Liver (tissue), 3 donors: ENCODE measurements at regions not wholly inside any gene's neighbourhood (a gene's known extent, or its start where the extent isn't known, plus 50 kb on each side); places are given as distances from the start of the nearest gene placed in this dataset.

Source experiments
- CTCF ChIP-seq: fragments of 150-350 bp; IDR thresholded peaks from 2 replicates; pipeline ENCODE4 v1.5.1; 2017; ENCODE audit warnings: improper control_type of control experiment, low read depth, low read length; ENCODE audit not compliant: missing input control
- EGR1 ChIP-seq, 2 donors: IDR thresholded peaks; 2 replicates each; pipeline ENCODE4 v1.6.1; 2016 to 2018; ENCODE audit warnings: antibody characterized with exemption in 2 of 2, low read depth in 2 of 2
- GABPA ChIP-seq, 2 donors: IDR thresholded peaks in 1 of 2; conservative IDR thresholded peaks in 1 of 2; 2 replicates each; pipeline ENCODE4 v1.6.1; 2016; ENCODE audit warnings: antibody characterized with exemption in 2 of 2, mild to moderate bottlenecking in 1 of 2, moderate library complexity in 1 of 2
- RAD21 ChIP-seq, 2 donors: IDR thresholded peaks; 2 replicates each; pipeline ENCODE4 v1.6.1; 2016; ENCODE audit warnings: antibody characterized with exemption in 2 of 2, mild to moderate bottlenecking in 2 of 2
- RXRA ChIP-seq, 2 donors: IDR thresholded peaks; 2 replicates each; pipeline ENCODE4 v1.6.1; 2017 to 2018; ENCODE audit warnings: antibody characterized with exemption in 2 of 2, mild to moderate bottlenecking in 1 of 2
- SP1 ChIP-seq: IDR thresholded peaks from 2 replicates; pipeline ENCODE4 v1.6.1; 2018; ENCODE audit warnings: antibody characterized with exemption, mild to moderate bottlenecking
- TAF1 ChIP-seq: conservative IDR thresholded peaks from 2 replicates; pipeline ENCODE4 v1.6.1; 2016; ENCODE audit warnings: antibody characterized with exemption, mild to moderate bottlenecking
- YY1 ChIP-seq: IDR thresholded peaks from 2 replicates; pipeline ENCODE4 v1.6.1; 2016; ENCODE audit warnings: antibody characterized with exemption, mild to moderate bottlenecking
- TF ChIP-seq, protein P1 (sequence below): IDR thresholded peaks from 2 replicates; pipeline ENCODE4 v1.6.1; 2016; ENCODE audit warnings: antibody characterized with exemption, mild to moderate bottlenecking
- donor health status: healthy.
- donor health status: healthy.

DNA sequence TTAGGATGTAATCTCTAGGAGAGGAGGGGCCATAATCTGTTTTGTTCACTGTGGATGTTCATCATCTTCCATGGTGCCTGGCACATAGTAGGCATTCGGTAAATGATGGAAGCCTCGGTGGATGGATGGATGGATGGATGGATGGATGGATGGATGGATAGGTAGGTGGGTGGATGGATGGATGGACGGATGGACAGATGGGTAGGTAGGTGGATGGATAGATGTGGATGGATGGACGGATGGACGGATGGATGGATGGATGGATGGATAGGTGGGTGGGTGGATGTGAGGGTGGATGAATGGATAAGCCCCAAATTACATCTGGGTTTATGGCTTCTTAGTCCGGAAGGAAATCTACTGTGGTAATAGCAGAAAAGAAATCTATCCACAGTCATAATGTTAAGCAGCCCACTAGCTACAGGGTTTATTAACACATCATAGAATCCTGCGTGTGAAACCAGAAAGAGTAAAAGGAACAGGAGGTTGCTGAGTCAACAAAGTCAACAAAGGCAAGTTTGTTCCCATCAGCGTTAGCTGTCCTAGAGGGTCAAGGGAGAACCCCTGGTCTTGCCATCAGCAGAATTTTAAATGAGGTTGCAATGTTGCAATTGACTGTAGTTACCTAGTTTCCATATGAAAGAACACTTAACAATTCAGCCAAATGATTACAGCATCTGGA is 82.8 kb downstream of the C11orf91 start:
- no peak for TF ChIP-seq CTCF
- TF ChIP-seq RAD21 (IDR thresholded peaks at IDR 0.05): no peak
- TF ChIP-seq, protein P1, sequence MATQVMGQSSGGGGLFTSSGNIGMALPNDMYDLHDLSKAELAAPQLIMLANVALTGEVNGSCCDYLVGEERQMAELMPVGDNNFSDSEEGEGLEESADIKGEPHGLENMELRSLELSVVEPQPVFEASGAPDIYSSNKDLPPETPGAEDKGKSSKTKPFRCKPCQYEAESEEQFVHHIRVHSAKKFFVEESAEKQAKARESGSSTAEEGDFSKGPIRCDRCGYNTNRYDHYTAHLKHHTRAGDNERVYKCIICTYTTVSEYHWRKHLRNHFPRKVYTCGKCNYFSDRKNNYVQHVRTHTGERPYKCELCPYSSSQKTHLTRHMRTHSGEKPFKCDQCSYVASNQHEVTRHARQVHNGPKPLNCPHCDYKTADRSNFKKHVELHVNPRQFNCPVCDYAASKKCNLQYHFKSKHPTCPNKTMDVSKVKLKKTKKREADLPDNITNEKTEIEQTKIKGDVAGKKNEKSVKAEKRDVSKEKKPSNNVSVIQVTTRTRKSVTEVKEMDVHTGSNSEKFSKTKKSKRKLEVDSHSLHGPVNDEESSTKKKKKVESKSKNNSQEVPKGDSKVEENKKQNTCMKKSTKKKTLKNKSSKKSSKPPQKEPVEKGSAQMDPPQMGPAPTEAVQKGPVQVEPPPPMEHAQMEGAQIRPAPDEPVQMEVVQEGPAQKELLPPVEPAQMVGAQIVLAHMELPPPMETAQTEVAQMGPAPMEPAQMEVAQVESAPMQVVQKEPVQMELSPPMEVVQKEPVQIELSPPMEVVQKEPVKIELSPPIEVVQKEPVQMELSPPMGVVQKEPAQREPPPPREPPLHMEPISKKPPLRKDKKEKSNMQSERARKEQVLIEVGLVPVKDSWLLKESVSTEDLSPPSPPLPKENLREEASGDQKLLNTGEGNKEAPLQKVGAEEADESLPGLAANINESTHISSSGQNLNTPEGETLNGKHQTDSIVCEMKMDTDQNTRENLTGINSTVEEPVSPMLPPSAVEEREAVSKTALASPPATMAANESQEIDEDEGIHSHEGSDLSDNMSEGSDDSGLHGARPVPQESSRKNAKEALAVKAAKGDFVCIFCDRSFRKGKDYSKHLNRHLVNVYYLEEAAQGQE: no peak
- no peak for TF ChIP-seq SP1
- TF ChIP-seq TAF1: no peak
- TF ChIP-seq EGR1 (IDR thresholded peaks at IDR 0.05; ENCODE audit: low read depth in 2 of 2): no peak
- no peak for TF ChIP-seq RXRA (IDR thresholded peaks at IDR 0.05)
- no peak for TF ChIP-seq GABPA (IDR thresholded peaks at IDR 0.05 in 1 of 2, conservative IDR thresholded peaks at IDR 0.05 in 1 of 2)
- no peak for TF ChIP-seq YY1
